ENCODE measurements at regions not wholly inside any gene's neighbourhood (a gene's known extent, or its start where the extent isn't known, plus 50 kb on each side); places are given as distances from the start of the nearest gene placed in this dataset.

GRCh38 chr3:31406896-31407295 is 125.8 kb upstream of the STT3B start:
- no peaks in the 10 kb centered on the region for H4K20me1 ChIP-seq (ENCODE audit: insufficient read depth, low read length)
- H3K56ac ChIP-seq (ENCODE audit: extremely low read depth, insufficient read depth, low read length) = no peak overlapping the region
- no peak overlapping the region for H4K5ac ChIP-seq (ENCODE audit: low read depth, low read length)
- no peak overlapping the region for H3K4ac ChIP-seq (ENCODE audit: low read depth, low read length)
- H2BK15ac ChIP-seq (ENCODE audit: low read depth, low read length) = no peak overlapping the region
- no peak overlapping the region for H2BK5ac ChIP-seq (ENCODE audit: low read depth, low read length, poor library complexity, severe bottlenecking)
- no peak overlapping the region for H3K27ac ChIP-seq (ENCODE audit: insufficient read depth, low read length)
- BruUV-seq (replicated peaks) = no TSS peak
- no peaks in the 10 kb centered on the region for H3K36me3 ChIP-seq (ENCODE audit: control insufficient read depth, insufficient read depth, low read length)
- no peaks in the 10 kb centered on the region for H3K9me3 ChIP-seq (ENCODE audit: control insufficient read depth, insufficient read depth, low read length)
- H2BK20ac ChIP-seq (ENCODE audit: low read depth, low read length) = no peak overlapping the region
- no peak overlapping the region for H2AK5ac ChIP-seq (ENCODE audit: low read depth, low read length)
- no peak overlapping the region for H4K91ac ChIP-seq (ENCODE audit: insufficient read depth, low read depth, low read length)
- POLR2A ChIA-PET (ENCODE audit: unreplicated experiment) = no interaction called here
- no peak overlapping the region for H2BK120ac ChIP-seq (ENCODE audit: low read depth, low read length)
- ATAC-seq (ENCODE audit: low read depth) (no peak), DNase-seq (no peak)
- dilution Hi-C loops (cut with HindIII; ENCODE audit: low sequenced_read_pairs, unreplicated experiment) = no loop called here
- WGBS, 2 experiments (ENCODE audit: extremely low coverage in 2 of 2, insufficient read length in 1 of 2) = no CpG with 5 or more reads among the region's 1 CpG
- H3K4me1 ChIP-seq (ENCODE audit: control insufficient read depth, insufficient read depth, low read length) = no peaks in the 10 kb centered on the region
- H3K9me1 ChIP-seq (ENCODE audit: insufficient read depth, low read length) = no peaks in the 10 kb centered on the region
- H3K27me3 ChIP-seq (ENCODE audit: control insufficient read depth, insufficient read depth, low read length) = no peaks in the 10 kb centered on the region
- in situ Hi-C loops (cut with MboI; ENCODE audit: low sequenced_read_pairs) = no loop called here
- no peak overlapping the region for H3K9ac ChIP-seq (ENCODE audit: low read depth, low read length)
- H3K4me3 ChIP-seq (ENCODE audit: insufficient read depth, low read depth, low read length) = no peak overlapping the region
- H3K23ac ChIP-seq (ENCODE audit: low read depth, low read length) = no peak overlapping the region
- no peak overlapping the region for H2AFZ ChIP-seq (replicated peaks; ENCODE audit: low read length, poor library complexity)
- H3K4me2 ChIP-seq (ENCODE audit: low read depth, low read length) = no peak overlapping the region
- intact Hi-C loops (cut with micrococcal nuclease) = no loop called here
- no peak overlapping the region for H3K18ac ChIP-seq (ENCODE audit: low read depth, low read length)
- H4K8ac ChIP-seq (ENCODE audit: low read depth in 2 of 2, low read length in 2 of 2) = no peak overlapping the region
- no peak overlapping the region for H2AK9ac ChIP-seq (replicated peaks; ENCODE audit: low read depth, low read length, poor library complexity)
- no peaks in the 10 kb centered on the region for H3K79me1 ChIP-seq (ENCODE audit: low read depth in 1 of 2, low read length in 2 of 2)
- no peak overlapping the region for H3K14ac ChIP-seq (replicated peaks; ENCODE audit: low read depth, low read length)
- CTCF ChIA-PET = no interaction called here
- TF ChIP-seq MXI1 (IDR thresholded peaks at IDR 0.05; ENCODE audit: borderline replicate concordance, low read depth, low read length) (no peak), RFX5 (IDR thresholded peaks at IDR 0.05; ENCODE audit: low read depth, low read length) (no peak), RCOR1 (IDR thresholded peaks at IDR 0.05; ENCODE audit: insufficient replicate concordance, low read length) (no peak), FOS (IDR thresholded peaks at IDR 0.05; ENCODE audit: low read depth, low read length) (no peak), POLR2A (IDR thresholded peaks at IDR 0.05; ENCODE audit: low read depth, low read length) (no peak), NFE2L2 (IDR thresholded peaks at IDR 0.05; ENCODE audit: low read depth, low read length) (no peak), RAD21 (IDR thresholded peaks at IDR 0.05; ENCODE audit: low read length) (no peak), MAFK (IDR thresholded peaks at IDR 0.05; ENCODE audit: low read depth, low read length) (no peak), CEBPB (IDR thresholded peaks at IDR 0.05; ENCODE audit: low read depth, low read length) (no peak), USF2 (IDR thresholded peaks at IDR 0.05; ENCODE audit: low read depth, low read length) (no peak), MAZ (IDR thresholded peaks at IDR 0.05; ENCODE audit: borderline replicate concordance, low read depth, low read length) (no peak), CHD1 (IDR thresholded peaks at IDR 0.05; ENCODE audit: low read depth, low read length) (no peak), BHLHE40 (IDR thresholded peaks at IDR 0.05; ENCODE audit: low read depth, low read length) (no peak), CTCF (conservative IDR thresholded peaks at IDR 0.05; ENCODE audit: low read depth, low read length) (no peak), SMC3 (IDR thresholded peaks at IDR 0.05; ENCODE audit: low read depth, low read length) (no peak)
- TF ChIP-seq, protein P1, sequence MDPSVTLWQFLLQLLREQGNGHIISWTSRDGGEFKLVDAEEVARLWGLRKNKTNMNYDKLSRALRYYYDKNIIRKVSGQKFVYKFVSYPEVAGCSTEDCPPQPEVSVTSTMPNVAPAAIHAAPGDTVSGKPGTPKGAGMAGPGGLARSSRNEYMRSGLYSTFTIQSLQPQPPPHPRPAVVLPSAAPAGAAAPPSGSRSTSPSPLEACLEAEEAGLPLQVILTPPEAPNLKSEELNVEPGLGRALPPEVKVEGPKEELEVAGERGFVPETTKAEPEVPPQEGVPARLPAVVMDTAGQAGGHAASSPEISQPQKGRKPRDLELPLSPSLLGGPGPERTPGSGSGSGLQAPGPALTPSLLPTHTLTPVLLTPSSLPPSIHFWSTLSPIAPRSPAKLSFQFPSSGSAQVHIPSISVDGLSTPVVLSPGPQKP (IDR thresholded peaks at IDR 0.05; ENCODE audit: borderline replicate concordance, low read depth, low read length) = no peak

Measured in IMR-90 (cell line).